ENCODE measurements at regions not wholly inside any gene's neighbourhood (a gene's known extent, or its start where the extent isn't known, plus 50 kb on each side); places are given as distances from the start of the nearest gene placed in this dataset.

DNA sequence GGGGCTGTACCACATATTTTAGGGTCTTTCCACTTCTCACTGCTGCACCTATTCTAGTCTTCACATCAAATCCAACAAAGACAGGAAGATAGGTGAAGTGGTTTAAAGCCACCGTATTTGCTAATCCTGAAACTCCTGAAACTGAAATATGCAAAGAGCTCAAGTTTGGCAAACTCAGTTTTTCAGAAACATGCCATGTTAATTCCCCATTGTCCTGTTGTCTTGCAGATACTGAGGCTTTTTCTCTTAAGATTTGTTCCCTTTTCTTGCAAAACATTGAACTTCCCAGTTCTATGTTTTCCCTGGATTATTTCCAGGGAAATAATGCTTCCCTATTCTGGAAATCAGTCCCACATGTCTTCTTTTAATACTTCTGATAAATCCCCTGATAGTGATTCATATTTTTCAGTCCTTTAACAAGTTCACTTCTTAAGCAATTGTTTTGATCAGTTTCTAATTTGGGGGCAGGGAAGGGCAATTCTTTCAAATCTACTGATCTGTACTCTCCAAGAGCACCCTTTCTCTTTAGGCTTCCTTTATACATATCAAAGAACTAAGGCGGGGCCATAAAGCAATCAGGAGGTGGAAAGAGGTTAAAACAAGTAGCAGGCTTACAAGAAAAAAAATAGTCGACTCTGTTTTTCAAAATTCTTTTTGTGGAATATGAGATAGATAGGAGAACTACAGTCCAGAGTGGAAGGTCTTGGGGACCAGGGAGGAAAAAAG is 648.5 kb downstream of the BNC2 start:
- intact Hi-C loops (cut with micrococcal nuclease) (no loop called here), in situ Hi-C loops (cut with MboI) (no loop called here)
- Histone ChIP-seq H3K36me3 (ENCODE audit: control insufficient read depth, insufficient read depth, low read length) (no peaks in the 10 kb centered on the region), H3K4me1 (replicated peaks in 1 of 2; ENCODE audit: control insufficient read depth in 2 of 2, insufficient read depth in 2 of 2, low read length in 2 of 2) (no peaks in the 10 kb centered on the region), H3K9me1 (ENCODE audit: control insufficient read depth, insufficient read depth, low read length) (no peaks in the 10 kb centered on the region), H3K27me3 (ENCODE audit: control insufficient read depth in 2 of 2, insufficient read depth in 2 of 2, low read length in 2 of 2) (no peaks in the 10 kb centered on the region), H3K4me2 (ENCODE audit: insufficient read depth, low read length) (no peak overlapping the region), H2AFZ (ENCODE audit: low read depth, low read length) (no peak overlapping the region), H4K20me1 (replicated peaks; ENCODE audit: control insufficient read depth, insufficient read depth, low read length) (no peaks in the 10 kb centered on the region), H3K27ac (ENCODE audit: extremely low read depth, low read depth, low read length) (no peak overlapping the region), H3K4me3 (no peak overlapping the region), H3K9ac (ENCODE audit: insufficient read depth in 1 of 2, low read depth in 2 of 2, low read length in 2 of 2) (no peak overlapping the region), H3K9me3 (replicated peaks; ENCODE audit: control insufficient read depth, insufficient read depth, low read depth, low read length) (no peaks in the 10 kb centered on the region), H3K79me2 (ENCODE audit: control insufficient read depth, insufficient read depth, low read length) (no peaks in the 10 kb centered on the region)
- no TSS peak for BruUV-seq (replicated peaks)
- DNase-seq (ENCODE audit: extremely low read depth in 1 of 4, low spot score in 3 of 4) (no peak), ATAC-seq (no peak), FAIRE-seq (no peak)
- ChIA-PET POLR2A (no interaction called here), CTCF (ENCODE audit: low intra/inter-chr PET ratio) (no interaction called here)
- WGBS (ENCODE audit: insufficient coverage, low coverage, missing lambda C conversion rate): 7% methylated on average over 3 of the region's 3 CpGs
- TF ChIP-seq ZBTB17 (CRISPR knock-in tag; IDR thresholded peaks at IDR 0.05) (no peak), BMI1 (IDR thresholded peaks at IDR 0.05; ENCODE audit: low read length) (no peak), DIDO1 (tag; IDR thresholded peaks at IDR 0.05; ENCODE audit: low read depth) (no peak), SMARCE1 (IDR thresholded peaks at IDR 0.05) (no peak), MXD1 (CRISPR knock-in tag; IDR thresholded peaks at IDR 0.05; ENCODE audit: borderline replicate concordance, poor library complexity, severe bottlenecking) (no peak), SIN3B (IDR thresholded peaks at IDR 0.05; ENCODE audit: low read depth) (no peak), PCBP1 (IDR thresholded peaks at IDR 0.05; ENCODE audit: low read depth, low read length, poor library complexity, severe bottlenecking) (no peak), AFF4 (CRISPR knock-in tag; IDR thresholded peaks at IDR 0.05) (no peak), ZNF217 (CRISPR knock-in tag; IDR thresholded peaks at IDR 0.05) (no peak), CBX8 (IDR thresholded peaks at IDR 0.05; ENCODE audit: borderline replicate concordance, extremely low read depth, low read depth, low read length, poor library complexity, severe bottlenecking) (no peak), RBM39 (optimal IDR thresholded peaks at IDR 0.05; ENCODE audit: low read depth, low read length) (no peak), NFIC (IDR thresholded peaks at IDR 0.05) (no peak)
- TF ChIP-seq, protein P1, sequence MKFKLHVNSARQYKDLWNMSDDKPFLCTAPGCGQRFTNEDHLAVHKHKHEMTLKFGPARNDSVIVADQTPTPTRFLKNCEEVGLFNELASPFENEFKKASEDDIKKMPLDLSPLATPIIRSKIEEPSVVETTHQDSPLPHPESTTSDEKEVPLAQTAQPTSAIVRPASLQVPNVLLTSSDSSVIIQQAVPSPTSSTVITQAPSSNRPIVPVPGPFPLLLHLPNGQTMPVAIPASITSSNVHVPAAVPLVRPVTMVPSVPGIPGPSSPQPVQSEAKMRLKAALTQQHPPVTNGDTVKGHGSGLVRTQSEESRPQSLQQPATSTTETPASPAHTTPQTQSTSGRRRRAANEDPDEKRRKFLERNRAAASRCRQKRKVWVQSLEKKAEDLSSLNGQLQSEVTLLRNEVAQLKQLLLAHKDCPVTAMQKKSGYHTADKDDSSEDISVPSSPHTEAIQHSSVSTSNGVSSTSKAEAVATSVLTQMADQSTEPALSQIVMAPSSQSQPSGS (CRISPR knock-in tag; IDR thresholded peaks at IDR 0.05): no peak
- TF ChIP-seq, protein P2, sequence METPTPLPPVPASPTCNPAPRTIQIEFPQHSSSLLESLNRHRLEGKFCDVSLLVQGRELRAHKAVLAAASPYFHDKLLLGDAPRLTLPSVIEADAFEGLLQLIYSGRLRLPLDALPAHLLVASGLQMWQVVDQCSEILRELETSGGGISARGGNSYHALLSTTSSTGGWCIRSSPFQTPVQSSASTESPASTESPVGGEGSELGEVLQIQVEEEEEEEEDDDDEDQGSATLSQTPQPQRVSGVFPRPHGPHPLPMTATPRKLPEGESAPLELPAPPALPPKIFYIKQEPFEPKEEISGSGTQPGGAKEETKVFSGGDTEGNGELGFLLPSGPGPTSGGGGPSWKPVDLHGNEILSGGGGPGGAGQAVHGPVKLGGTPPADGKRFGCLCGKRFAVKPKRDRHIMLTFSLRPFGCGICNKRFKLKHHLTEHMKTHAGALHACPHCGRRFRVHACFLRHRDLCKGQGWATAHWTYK (CRISPR knock-in tag; IDR thresholded peaks at IDR 0.05): no peak

Data from K562 (cell line).